Prostate gland (tissue), 2 donors: ENCODE measurements at regions not wholly inside any gene's neighbourhood (a gene's known extent, or its start where the extent isn't known, plus 50 kb on each side); places are given as distances from the start of the nearest gene placed in this dataset.

ENCODE experiments used
- DNase-seq: peaks from one replicate; pipeline ENCODE4 v3.0.0-alpha.2; 2019; ENCODE audit warnings: low spot score
- H3K27ac ChIP-seq, 2 donors: fragments of 200-600 bp; sonication (generic); 2 replicates each; pipeline ENCODE4 v1.5.1; 2017 to 2019
- H3K27me3 ChIP-seq: fragments of 200-600 bp; sonication (generic); replicated peaks from 2 replicates; pipeline ENCODE4 v1.5.1; 2019; ENCODE audit not compliant: insufficient read depth
- H3K36me3 ChIP-seq, 2 donors: fragments of 200-600 bp; sonication (generic); 1 replicate in 1 of 2; 2 replicates in 1 of 2; pipeline versions ENCODE4 v1.5.1 to v1.8.1; 2017 to 2019
- H3K4me1 ChIP-seq: fragments of 200-600 bp; sonication (generic); replicated peaks from 2 replicates; pipeline ENCODE4 v1.5.1; 2019
- H3K4me3 ChIP-seq, 2 donors: fragments of 200-600 bp; sonication (generic); 2 replicates each; pipeline ENCODE4 v1.5.1; 2017 to 2019
- H3K9me3 ChIP-seq: fragments of 200-600 bp; sonication (generic); 2 replicates; pipeline ENCODE4 v1.5.1; 2017
- CTCF ChIP-seq, 4 experiments: fragments of 200-600 bp in 2 of 4; fragments of 450-650 bp in 2 of 4; sonication (generic) in 2 of 4; IDR thresholded peaks; 1 replicate in 3 of 4; 2 replicates in 1 of 4; pipeline ENCODE4 v1.5.1; 2016 to 2019; ENCODE audit warnings: antibody characterized with exemption in 4 of 4, mild to moderate bottlenecking in 2 of 4, moderate library complexity in 2 of 4
- POLR2A ChIP-seq: fragments of 450-650 bp; IDR thresholded peaks from one replicate; pipeline ENCODE4 v1.6.1; 2016; ENCODE audit warnings: antibody characterized with exemption, mild to moderate bottlenecking
- POLR2AphosphoS5 ChIP-seq: sonication (generic); formaldehyde crosslinking; IDR thresholded peaks from one replicate; pipeline ENCODE4 v1.6.1; 2017; ENCODE audit warnings: antibody characterized with exemption
- WGBS: methylation state at CpG from one replicate; pipeline ENCODE4 v1.1.5; 2018; 5-methylcytosine and 5-hydroxymethylcytosine counted together
- intact Hi-C: fragments of 100-400 bp; cut with DNase I; formaldehyde crosslinking; loops from one replicate; pipeline ENCODE4 v1.14.2; 2022

- Histone ChIP-seq H3K36me3 (no peaks in the 10 kb centered on the region), H3K27me3 (no peaks in the 10 kb centered on the region), H3K4me3 (no peak overlapping the region), H3K9me3 (no peaks in the 10 kb centered on the region), H3K4me1 (no peaks in the 10 kb centered on the region), H3K27ac (no peak overlapping the region)
- 87% methylated on average over 4 of the region's 4 CpGs for WGBS
- intact Hi-C loops = no loop called here
- no peak for DNase-seq
- TF ChIP-seq POLR2A (no peak), POLR2AphosphoS5 (no peak), CTCF (IDR thresholded peaks at IDR 0.05) (no peak)
Measured at GRCh38 chr22:34966980-34967565, 98.9 kb upstream of the ISX start.

GRCh38 chr22:34969001-34969790 lies 96.8 kb upstream of the ISX start:
- TF ChIP-seq POLR2A (no peak), POLR2AphosphoS5 (no peak), CTCF (IDR thresholded peaks at IDR 0.05) (no peak)
- no peaks in the 10 kb centered on the region for H3K27me3 ChIP-seq
- no peaks in the 10 kb centered on the region for H3K9me3 ChIP-seq
- no peak overlapping the region for H3K27ac ChIP-seq
- no peaks in the 10 kb centered on the region for H3K4me1 ChIP-seq
- intact Hi-C loops = no loop called here
- no peak for DNase-seq
- no peaks in the 10 kb centered on the region for H3K36me3 ChIP-seq
- no peak overlapping the region for H3K4me3 ChIP-seq
- 53% methylated on average over 15 of the region's 15 CpGs for WGBS

GRCh38 chr22:34971456-34971855 lies 94.5 kb upstream of the ISX start:
- WGBS = 14% methylated on average over 2 of the region's 2 CpGs
- no peak overlapping the region for H3K27ac ChIP-seq
- no peaks in the 10 kb centered on the region for H3K27me3 ChIP-seq
- TF ChIP-seq POLR2AphosphoS5 (peak; percentile 87), POLR2A (no peak)
- intact Hi-C loops = no loop called here
- H3K9me3 ChIP-seq = no peaks in the 10 kb centered on the region
- DNase-seq = peak; percentile 69
- H3K36me3 ChIP-seq = no peaks in the 10 kb centered on the region
- no peak overlapping the region for H3K4me3 ChIP-seq
- no peaks in the 10 kb centered on the region for H3K4me1 ChIP-seq

- no peak for TF ChIP-seq POLR2AphosphoS5
- TF ChIP-seq POLR2A = no peak
- TF ChIP-seq CTCF (IDR thresholded peaks at IDR 0.05) = no peak
- Histone ChIP-seq H3K4me3 (no peak overlapping the region), H3K27me3 (no peaks in the 10 kb centered on the region), H3K27ac (no peak overlapping the region), H3K9me3 (no peaks in the 10 kb centered on the region), H3K36me3 (no peaks in the 10 kb centered on the region), H3K4me1 (no peaks in the 10 kb centered on the region)
- DNase-seq = no peak
- intact Hi-C loops = no loop called here
- WGBS = 87% methylated on average over 8 of the region's 8 CpGs
Measured at GRCh38 chr22:34972191-34972897, 93.6 kb upstream of the ISX start.

GRCh38 chr22:34973016-34973415 lies 92.9 kb upstream of the ISX start:
- H3K4me3 ChIP-seq = no peak overlapping the region
- no peak for DNase-seq
- H3K36me3 ChIP-seq = no peaks in the 10 kb centered on the region
- no peak overlapping the region for H3K27ac ChIP-seq
- intact Hi-C loops = no loop called here
- H3K9me3 ChIP-seq = no peaks in the 10 kb centered on the region
- H3K4me1 ChIP-seq = no peaks in the 10 kb centered on the region
- 93% methylated on average over 1 of the region's 1 CpG for WGBS
- no peaks in the 10 kb centered on the region for H3K27me3 ChIP-seq
- TF ChIP-seq CTCF (IDR thresholded peaks at IDR 0.05) (no peak), POLR2A (no peak), POLR2AphosphoS5 (no peak)
